HCT116 (cell line): ENCODE measurements at regions not wholly inside any gene's neighbourhood (a gene's known extent, or its start where the extent isn't known, plus 50 kb on each side); places are given as distances from the start of the nearest gene placed in this dataset.

Experiments
- ATAC-seq: fragments of 200-7000 bp; cut with Tn5 transposase; 2 replicates; pipeline ENCODE4 v1.9.1; 2020; ENCODE audit warnings: mild to moderate bottlenecking, moderate library complexity
- BruUV-seq: library from RNA; stranded (reverse); fragments of 400-500 nt; replicated peaks from 2 replicates; lab custom pipeline; 2021; lab: Mats Ljungman, UMichigan
- CTCF ChIA-PET: fragments of 300-600 bp; sonication (Branson Sonifier 250); formaldehyde crosslinking; loops from one replicate; lab custom pipeline; 2021; ENCODE audit warnings: antibody characterized with exemption; lab: Charles Lee
- POLR2A ChIA-PET: fragments of 300-600, 350-600 bp; sonication (Branson Sonifier 250); formaldehyde crosslinking; loops from one replicate; lab custom pipeline; 2021; ENCODE audit warnings: antibody characterized with exemption; lab: Charles Lee
- RAD21 ChIA-PET, 2 experiments: fragments of 300-600 bp; sonication (Branson Sonifier 250); formaldehyde crosslinking; loops; one replicate each; lab custom pipeline; 2023; ENCODE audit warnings: low total read pairs in 2 of 2; ENCODE audit not compliant: uncharacterized antibody in 2 of 2, unreplicated experiment in 2 of 2, low non-redundant PET in 1 of 2; lab: Charles Lee
- DNase-seq: peaks from one replicate; pipeline ENCODE4 v3.0.0-alpha.2; 2010; ENCODE audit warnings: low read depth, low spot score
- H2AFZ ChIP-seq: fragments of 200-600 bp; shearing (Covaris generic), sonication (generic); 2 replicates; pipeline ENCODE4 v1.6.1; 2017; ENCODE audit warnings: low read depth, mixed run types, mixed read lengths, antibody characterized with exemption, low read length; ENCODE audit not compliant: poor library complexity, severe bottlenecking
- H3K27ac ChIP-seq: 2 replicates; pipeline ENCODE4 v1.5.1; 2012; ENCODE audit warnings: low read depth, low read length
- H3K27me3 ChIP-seq: fragments of 200-600 bp; sonication (generic); 2 replicates; pipeline ENCODE4 v1.6.1; 2016; ENCODE audit warnings: mixed run types, low read length, mixed read lengths; ENCODE audit not compliant: insufficient read depth
- H3K36me3 ChIP-seq, 2 experiments: fragments of 200-500 bp in 1 of 2; fragments of 200-600 bp in 1 of 2; sonication (Bioruptor generic) in 1 of 2; sonication (generic) in 1 of 2; 2 replicates each; pipeline versions ENCODE4 v1.5.1 to v1.6.1; 2014 to 2016; ENCODE audit warnings: low read length in 2 of 2, inconsistent platforms in 1 of 2, mixed read lengths in 1 of 2, mixed run types in 1 of 2; ENCODE audit not compliant: insufficient read depth in 2 of 2, control insufficient read depth in 1 of 2
- H3K4me1 ChIP-seq, 2 experiments: fragments of 200-600 bp in 1 of 2; sonication (generic) in 1 of 2; 2 replicates each; pipeline versions ENCODE4 v1.5.1 to v1.6.1; 2012 to 2017; ENCODE audit warnings: low read length in 2 of 2, inconsistent platforms in 1 of 2, mild to moderate bottlenecking in 1 of 2, mixed read lengths in 1 of 2, mixed run types in 1 of 2, moderate library complexity in 1 of 2; ENCODE audit not compliant: insufficient read depth in 2 of 2, control insufficient read depth in 1 of 2
- H3K4me2 ChIP-seq: fragments of 200-600 bp; sonication (generic); 2 replicates; pipeline ENCODE4 v1.6.1; 2017; ENCODE audit warnings: mixed run types, low read length, mixed read lengths
- H3K4me3 ChIP-seq, 2 experiments: fragments of 200-600 bp in 1 of 2; sonication (generic) in 1 of 2; replicated peaks in 1 of 2; 2 replicates each; pipeline ENCODE4 v1.5.1; 2011 to 2016; ENCODE audit warnings: low read length in 2 of 2, control low read depth in 1 of 2, low read depth in 1 of 2, mild to moderate bottlenecking in 1 of 2, mixed read lengths in 1 of 2, mixed run types in 1 of 2
- H3K79me2 ChIP-seq: fragments of 200-600 bp; sonication (generic); 2 replicates; pipeline ENCODE4 v1.6.1; 2017; ENCODE audit warnings: mild to moderate bottlenecking, mixed run types, low read length, moderate library complexity, mixed read lengths; ENCODE audit not compliant: insufficient read depth
- H3K9ac ChIP-seq: fragments of 200-600 bp; sonication (generic); 2 replicates; pipeline ENCODE4 v1.6.1; 2016; ENCODE audit warnings: low read length, mixed read lengths
- H3K9me2 ChIP-seq: fragments of 200-600 bp; sonication (generic), shearing (Covaris generic); 2 replicates; pipeline ENCODE4 v1.6.1; 2017; ENCODE audit warnings: mixed run types, mild to moderate bottlenecking, moderate library complexity; ENCODE audit not compliant: insufficient read depth
- H3K9me3 ChIP-seq, 2 experiments: fragments of 200-500 bp in 1 of 2; fragments of 200-600 bp in 1 of 2; sonication (Bioruptor generic) in 1 of 2; sonication (generic) in 1 of 2; 2 replicates each; pipeline ENCODE4 v1.6.1; 2014 to 2017; ENCODE audit warnings: low read length in 2 of 2, mixed read lengths in 2 of 2, inconsistent platforms in 1 of 2, low read depth in 1 of 2, mild to moderate bottlenecking in 1 of 2, mixed run types in 1 of 2, moderate library complexity in 1 of 2; ENCODE audit not compliant: control insufficient read depth in 1 of 2, insufficient read depth in 1 of 2
- H4K20me1 ChIP-seq: fragments of 200-600 bp; sonication (generic), shearing (Covaris generic); 2 replicates; pipeline ENCODE4 v1.6.1; 2017; ENCODE audit warnings: mixed run types, mild to moderate bottlenecking, moderate library complexity; ENCODE audit not compliant: insufficient read depth
- ATF3 ChIP-seq: IDR thresholded peaks from 2 replicates; pipeline ENCODE4 v1.6.1; 2012
- CBX3 ChIP-seq: IDR thresholded peaks from 2 replicates; pipeline ENCODE4 v1.6.1; 2012; ENCODE audit warnings: low read depth
- CEBPB ChIP-seq: IDR thresholded peaks from 2 replicates; pipeline ENCODE4 v1.6.1; 2012; ENCODE audit warnings: low read depth
- ELF1 ChIP-seq: IDR thresholded peaks from 2 replicates; pipeline ENCODE4 v1.6.1; 2012; ENCODE audit warnings: low read depth, borderline replicate concordance
- EZH2 ChIP-seq: fragments of 200-600 bp; sonication (generic); IDR thresholded peaks from 2 replicates; pipeline ENCODE4 v1.6.1; 2017; ENCODE audit warnings: antibody characterized with exemption, mixed run types
- EZH2phosphoT487 ChIP-seq: fragments of 200-600 bp; IDR thresholded peaks from 2 replicates; pipeline ENCODE4 v1.6.1; 2018; ENCODE audit warnings: antibody characterized with exemption, borderline replicate concordance
- JUND ChIP-seq: IDR thresholded peaks from 2 replicates; pipeline ENCODE4 v1.6.1; 2012
- POLR2A ChIP-seq: IDR thresholded peaks from 2 replicates; pipeline ENCODE4 v1.7.0; 2011; ENCODE audit warnings: borderline replicate concordance; ENCODE audit not compliant: insufficient read depth, insufficient read length; ENCODE audit errors: extremely low read depth
- POLR2AphosphoS5 ChIP-seq: IDR thresholded peaks from 2 replicates; pipeline ENCODE4 v1.6.1; 2011; ENCODE audit warnings: mild to moderate bottlenecking, low read depth, low read length, moderate library complexity
- SP1 ChIP-seq: IDR thresholded peaks from 2 replicates; pipeline ENCODE4 v1.6.1; 2012; ENCODE audit warnings: low read depth
- SRF ChIP-seq: IDR thresholded peaks from 2 replicates; pipeline ENCODE4 v1.6.1; 2012; ENCODE audit warnings: low read depth
- TCF7L2 ChIP-seq: IDR thresholded peaks from 2 replicates; pipeline ENCODE4 v1.7.0; 2011; ENCODE audit warnings: borderline replicate concordance, inconsistent platforms; ENCODE audit not compliant: insufficient read depth, insufficient read length; ENCODE audit errors: extremely low read depth
- YY1 ChIP-seq: IDR thresholded peaks from 2 replicates; pipeline ENCODE4 v1.6.1; 2011; ENCODE audit warnings: low read length, low read depth, moderate library complexity, mild to moderate bottlenecking; ENCODE audit not compliant: insufficient replicate concordance; ENCODE audit errors: extremely low read depth
- ZFX ChIP-seq: fragments of 450-650 bp; IDR thresholded peaks from 2 replicates; pipeline ENCODE4 v1.6.1; 2017
- intact Hi-C: fragments of 100-400 bp; cut with micrococcal nuclease; formaldehyde crosslinking; loops from 2 replicates; pipeline ENCODE4 v1.10.0; 2022

- ChIA-PET POLR2A (no interaction called here), CTCF (no interaction called here), RAD21 (no interaction called here)
- H2AFZ ChIP-seq, result no peak overlapping the region
- H3K4me3 ChIP-seq, result no peak overlapping the region
- H3K4me2 ChIP-seq, result no peak overlapping the region
- no peak overlapping the region for H3K9ac ChIP-seq
- no TSS peak for BruUV-seq
- no peak for TF ChIP-seq ATF3
- TF ChIP-seq POLR2A, result no peak
- TF ChIP-seq SP1, result no peak
- TF ChIP-seq JUND, result no peak
- no peak for TF ChIP-seq SRF
- TF ChIP-seq EZH2phosphoT487, result no peak
- TF ChIP-seq CBX3, result no peak
- no peak for TF ChIP-seq ELF1
- no peak for TF ChIP-seq EZH2
- no peak for TF ChIP-seq TCF7L2
- no peak for TF ChIP-seq CEBPB
- TF ChIP-seq ZFX, result no peak
- no peak for TF ChIP-seq POLR2AphosphoS5
- TF ChIP-seq YY1, result no peak
- no peaks in the 10 kb centered on the region for H3K36me3 ChIP-seq
- no peak overlapping the region for H3K27ac ChIP-seq
- no peak for ATAC-seq
- no peak for DNase-seq
- H3K79me2 ChIP-seq, result no peaks in the 10 kb centered on the region
- intact Hi-C loops, result no loop called here
- no peaks in the 10 kb centered on the region for H3K9me2 ChIP-seq
- no peaks in the 10 kb centered on the region for H3K9me3 ChIP-seq
- no peaks in the 10 kb centered on the region for H3K4me1 ChIP-seq
- H4K20me1 ChIP-seq, result no peaks in the 10 kb centered on the region
- H3K27me3 ChIP-seq, result no peaks in the 10 kb centered on the region
Measured at GRCh38 chr9:79176014-79176697, 395.6 kb upstream of the TLE4 start.

- Histone ChIP-seq H3K79me2 (no peaks in the 10 kb centered on the region), H2AFZ (no peak overlapping the region), H3K4me2 (no peak overlapping the region), H3K9ac (no peak overlapping the region), H3K27ac (no peak overlapping the region), H3K9me3 (no peaks in the 10 kb centered on the region)
- no TSS peak for BruUV-seq
- no peak for ATAC-seq
- CTCF ChIA-PET, result no interaction called here
- no peak for TF ChIP-seq TCF7L2
- TF ChIP-seq, all 23 proteins: peak for 0
- Histone ChIP-seq H4K20me1 (no peaks in the 10 kb centered on the region), H3K27me3 (no peaks in the 10 kb centered on the region), H3K36me3 (no peaks in the 10 kb centered on the region), H3K4me1 (no peaks in the 10 kb centered on the region), H3K4me3 (no peak overlapping the region), H3K9me2 (no peaks in the 10 kb centered on the region)
- RAD21 ChIA-PET, result no interaction called here
- intact Hi-C loops, result no loop called here
- DNase-seq, result no peak
- POLR2A ChIA-PET, result no interaction called here
Measured at GRCh38 chr9:79184831-79185230, 386.9 kb upstream of the TLE4 start.
